IMR-90 (cell line): ENCODE measurements at regions not wholly inside any gene's neighbourhood (a gene's known extent, or its start where the extent isn't known, plus 50 kb on each side); places are given as distances from the start of the nearest gene placed in this dataset.

Experiments
- ATAC-seq: fragments of 200-7000 bp; cut with Tn5 transposase; 2 replicates; pipeline ENCODE4 v1.9.1; 2020; ENCODE audit warnings: low read depth, mild to moderate bottlenecking, moderate library complexity
- BruUV-seq: library from RNA; stranded (reverse); fragments of 400-500 nt; replicated peaks from 2 replicates; lab custom pipeline; 2021; lab: Mats Ljungman, UMichigan
- CTCF ChIA-PET: fragments of 300-600 bp; formaldehyde crosslinking; extraction: SDS; loops from one replicate; lab custom pipeline; 2021; ENCODE audit warnings: antibody characterized with exemption; lab: Yijun Ruan, JAX
- POLR2A ChIA-PET: fragments of 300-600 bp; sonication (Branson Sonifier 250); formaldehyde crosslinking; loops from one replicate; lab custom pipeline; 2022; ENCODE audit warnings: antibody characterized with exemption; ENCODE audit not compliant: unreplicated experiment; lab: Charles Lee
- DNase-seq: peaks from one replicate; pipeline ENCODE4 v3.0.0; 2013
- H2AFZ ChIP-seq: replicated peaks from 2 replicates; pipeline ENCODE3; 2013; ENCODE audit warnings: low read length, mild to moderate bottlenecking; ENCODE audit not compliant: poor library complexity
- H2AK5ac ChIP-seq: 2 replicates; pipeline ENCODE4 v1.6.1; 2013; ENCODE audit warnings: low read depth, low read length, inconsistent platforms
- H2AK9ac ChIP-seq: replicated peaks from 2 replicates; pipeline ENCODE3; 2013; ENCODE audit warnings: mild to moderate bottlenecking, low read depth, low read length, moderate library complexity; ENCODE audit not compliant: poor library complexity
- H2BK120ac ChIP-seq: 2 replicates; pipeline ENCODE4 v1.6.1; 2013; ENCODE audit warnings: low read depth, low read length, inconsistent platforms
- H2BK15ac ChIP-seq: 3 replicates; pipeline ENCODE4 v1.6.1; 2013; ENCODE audit warnings: low read depth, low read length, inconsistent platforms
- H2BK20ac ChIP-seq: 2 replicates; pipeline ENCODE4 v1.6.1; 2013; ENCODE audit warnings: low read depth, mild to moderate bottlenecking, inconsistent platforms, low read length, moderate library complexity
- H2BK5ac ChIP-seq: 2 replicates; pipeline ENCODE4 v1.6.1; 2013; ENCODE audit warnings: mild to moderate bottlenecking, low read depth, low read length, inconsistent platforms; ENCODE audit not compliant: poor library complexity, severe bottlenecking
- H3K14ac ChIP-seq: replicated peaks from 2 replicates; pipeline ENCODE4 v1.6.1; 2013; ENCODE audit warnings: low read depth, low read length, inconsistent platforms
- H3K18ac ChIP-seq: 2 replicates; pipeline ENCODE4 v1.6.1; 2013; ENCODE audit warnings: low read depth, low read length, control low read depth
- H3K23ac ChIP-seq: 2 replicates; pipeline ENCODE4 v1.6.1; 2013; ENCODE audit warnings: low read depth, low read length, inconsistent platforms
- H3K27ac ChIP-seq: 2 replicates; pipeline ENCODE4 v1.5.1; 2013; ENCODE audit warnings: mild to moderate bottlenecking, control low read depth, low read length; ENCODE audit not compliant: insufficient read depth
- H3K27me3 ChIP-seq: 2 replicates; pipeline ENCODE4 v1.6.1; 2013; ENCODE audit warnings: low read length; ENCODE audit not compliant: control insufficient read depth, insufficient read depth
- H3K36me3 ChIP-seq: 2 replicates; pipeline ENCODE4 v1.6.1; 2013; ENCODE audit warnings: low read length, mixed read lengths; ENCODE audit not compliant: control insufficient read depth, insufficient read depth
- H3K4ac ChIP-seq: 2 replicates; pipeline ENCODE4 v1.6.1; 2013; ENCODE audit warnings: low read depth, low read length, inconsistent platforms
- H3K4me1 ChIP-seq: 2 replicates; pipeline ENCODE4 v1.6.1; 2013; ENCODE audit warnings: low read length, mixed read lengths; ENCODE audit not compliant: control insufficient read depth, insufficient read depth
- H3K4me2 ChIP-seq: 2 replicates; pipeline ENCODE4 v1.6.1; 2013; ENCODE audit warnings: low read depth, mild to moderate bottlenecking, control low read depth, low read length, moderate library complexity
- H3K4me3 ChIP-seq: 2 replicates; pipeline ENCODE4 v1.5.1; 2013; ENCODE audit warnings: low read depth, mild to moderate bottlenecking, control low read depth, low read length, moderate library complexity; ENCODE audit not compliant: insufficient read depth
- H3K56ac ChIP-seq: 2 replicates; pipeline ENCODE4 v1.6.1; 2013; ENCODE audit warnings: low read length, inconsistent platforms; ENCODE audit not compliant: insufficient read depth; ENCODE audit errors: extremely low read depth
- H3K79me1 ChIP-seq, 2 experiments: 2 replicates each; pipeline ENCODE4 v1.6.1; 2013; ENCODE audit warnings: low read length in 2 of 2, inconsistent platforms in 1 of 2, low read depth in 1 of 2
- H3K9ac ChIP-seq: 2 replicates; pipeline ENCODE4 v1.6.1; 2013; ENCODE audit warnings: low read depth, low read length, control low read depth
- H3K9me1 ChIP-seq: 2 replicates; pipeline ENCODE4 v1.6.1; 2013; ENCODE audit warnings: low read length, inconsistent platforms; ENCODE audit not compliant: insufficient read depth
- H3K9me3 ChIP-seq: 2 replicates; pipeline ENCODE4 v1.6.1; 2013; ENCODE audit warnings: low read length; ENCODE audit not compliant: control insufficient read depth, insufficient read depth
- H4K20me1 ChIP-seq: 2 replicates; pipeline ENCODE4 v1.6.1; 2013; ENCODE audit warnings: low read length, inconsistent platforms; ENCODE audit not compliant: insufficient read depth
- H4K5ac ChIP-seq: 2 replicates; pipeline ENCODE4 v1.6.1; 2013; ENCODE audit warnings: mild to moderate bottlenecking, low read depth, low read length, control low read depth
- H4K8ac ChIP-seq, 2 experiments: 2 replicates each; pipeline ENCODE4 v1.6.1; 2013; ENCODE audit warnings: low read depth in 2 of 2, low read length in 2 of 2, control low read depth in 1 of 2, inconsistent platforms in 1 of 2
- H4K91ac ChIP-seq: 2 replicates; pipeline ENCODE4 v1.6.1; 2013; ENCODE audit warnings: low read depth, low read length, inconsistent platforms; ENCODE audit not compliant: insufficient read depth
- CEBPB ChIP-seq: IDR thresholded peaks from 2 replicates; pipeline ENCODE4 v1.6.1; 2012; ENCODE audit warnings: low read depth, low read length, improper control_type of control experiment
- CHD1 ChIP-seq: IDR thresholded peaks from 2 replicates; pipeline ENCODE4 v1.6.1; 2012; ENCODE audit warnings: low read depth, low read length, improper control_type of control experiment
- MAFK ChIP-seq: IDR thresholded peaks from 2 replicates; pipeline ENCODE4 v1.6.1; 2012; ENCODE audit warnings: low read depth, low read length, improper control_type of control experiment
- MAZ ChIP-seq: IDR thresholded peaks from 2 replicates; pipeline ENCODE4 v1.6.1; 2012; ENCODE audit warnings: low read depth, mild to moderate bottlenecking, low read length, improper control_type of control experiment, moderate library complexity, borderline replicate concordance
- MXI1 ChIP-seq: IDR thresholded peaks from 2 replicates; pipeline ENCODE4 v1.6.1; 2012; ENCODE audit warnings: low read depth, mild to moderate bottlenecking, low read length, moderate library complexity, borderline replicate concordance
- NFE2L2 ChIP-seq: fragments of 150-350 bp; IDR thresholded peaks from 2 replicates; pipeline ENCODE4 v1.6.1; 2016; ENCODE audit warnings: low read depth, mild to moderate bottlenecking, low read length
- POLR2A ChIP-seq: IDR thresholded peaks from 2 replicates; pipeline ENCODE4 v1.6.1; 2012; ENCODE audit warnings: mild to moderate bottlenecking, low read depth, low read length
- RAD21 ChIP-seq: IDR thresholded peaks from 2 replicates; pipeline ENCODE4 v1.6.1; 2012; ENCODE audit warnings: low read length, improper control_type of control experiment
- RCOR1 ChIP-seq: IDR thresholded peaks from 2 replicates; pipeline ENCODE4 v1.6.1; 2012; ENCODE audit warnings: mild to moderate bottlenecking, low read length, improper control_type of control experiment; ENCODE audit not compliant: insufficient replicate concordance
- RFX5 ChIP-seq: IDR thresholded peaks from 2 replicates; pipeline ENCODE4 v1.8.0; 2012; ENCODE audit warnings: low read depth, mild to moderate bottlenecking, low read length, moderate library complexity
- WGBS, 2 experiments: methylation state at CpG; one replicate each; pipeline versions ENCODE4 v1.1.5 to v1.1.7; 2013; ENCODE audit warnings: missing lambda C conversion rate in 2 of 2; ENCODE audit not compliant: insufficient read length in 1 of 2; ENCODE audit errors: extremely low coverage in 2 of 2; 5-methylcytosine and 5-hydroxymethylcytosine counted together
- dilution Hi-C: fragments of 300-500 bp; cut with HindIII; formaldehyde crosslinking; loops from one replicate; pipeline ENCODE4 v1.14.3; 2018; ENCODE audit warnings: low sequenced_read_pairs; ENCODE audit not compliant: unreplicated experiment
- in situ Hi-C: fragments of 300-500 bp; cut with MboI; formaldehyde crosslinking; loops from 3 replicates; pipeline ENCODE4 v1.14.3; 2019; ENCODE audit warnings: low sequenced_read_pairs, inconsistent platforms, mixed read lengths
- intact Hi-C: fragments of 100-400 bp; cut with micrococcal nuclease; formaldehyde crosslinking; loops from 2 replicates; pipeline ENCODE4 v1.10.0; 2022
- TF ChIP-seq, protein P1 (sequence below): fragments of 150-350 bp; IDR thresholded peaks from 2 replicates; pipeline ENCODE4 v1.6.1; 2017; ENCODE audit warnings: mild to moderate bottlenecking, antibody characterized with exemption, low read length, low read depth
- TF ChIP-seq, protein P2 (sequence below): fragments of 150-350 bp; IDR thresholded peaks from 2 replicates; pipeline ENCODE4 v1.6.1; 2016; ENCODE audit warnings: low read depth, mild to moderate bottlenecking, low read length, moderate library complexity, borderline replicate concordance

DNA sequence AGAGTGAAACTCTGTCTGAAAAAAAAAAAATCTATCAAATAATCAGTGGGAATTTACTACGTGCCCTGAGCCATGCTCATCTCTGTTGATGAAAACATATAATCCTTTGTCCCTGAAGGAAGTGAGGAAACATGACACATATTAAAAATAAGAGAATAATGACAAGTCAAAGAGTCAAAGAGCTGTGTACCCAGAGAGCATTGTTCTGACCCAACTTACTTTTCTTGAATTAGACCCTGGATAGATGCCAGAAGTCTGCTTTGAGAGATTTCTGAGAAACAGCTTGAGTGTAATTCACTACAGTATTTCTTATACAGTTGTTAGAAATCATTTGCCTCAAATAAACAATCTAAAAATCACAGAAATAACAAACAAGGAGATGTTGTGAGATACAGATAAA, 490.0 kb upstream of the PIK3R1 start:
- intact Hi-C loops: no loop called here
- POLR2A ChIA-PET: no interaction called here

More for the DNA sequence above, 490.0 kb upstream of the PIK3R1 start:
- no peak overlapping the region for H3K18ac ChIP-seq
- ATAC-seq: no peak
- no peak overlapping the region for H2AK9ac ChIP-seq
- H2BK20ac ChIP-seq: no peak overlapping the region
- no peak overlapping the region for H2AFZ ChIP-seq
- H4K20me1 ChIP-seq: no peaks in the 10 kb centered on the region
- no peak overlapping the region for H3K27ac ChIP-seq
- no peak overlapping the region for H2BK15ac ChIP-seq
- no peaks in the 10 kb centered on the region for H3K4me1 ChIP-seq
- no peak overlapping the region for H3K9ac ChIP-seq
- in situ Hi-C loops (no loop called here), dilution Hi-C loops (no loop called here)
- no TSS peak for BruUV-seq
- H2BK120ac ChIP-seq: no peak overlapping the region
- no peak for DNase-seq
- no CpG with 5 or more reads among the region's 1 CpG for WGBS, 2 experiments
- TF ChIP-seq, protein P1, sequence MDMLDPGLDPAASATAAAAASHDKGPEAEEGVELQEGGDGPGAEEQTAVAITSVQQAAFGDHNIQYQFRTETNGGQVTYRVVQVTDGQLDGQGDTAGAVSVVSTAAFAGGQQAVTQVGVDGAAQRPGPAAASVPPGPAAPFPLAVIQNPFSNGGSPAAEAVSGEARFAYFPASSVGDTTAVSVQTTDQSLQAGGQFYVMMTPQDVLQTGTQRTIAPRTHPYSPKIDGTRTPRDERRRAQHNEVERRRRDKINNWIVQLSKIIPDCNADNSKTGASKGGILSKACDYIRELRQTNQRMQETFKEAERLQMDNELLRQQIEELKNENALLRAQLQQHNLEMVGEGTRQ: no peak
- TF ChIP-seq MXI1 (no peak), NFE2L2 (no peak), RCOR1 (no peak), RAD21 (no peak), RFX5 (no peak), CHD1 (no peak), POLR2A (no peak), MAFK (no peak), CEBPB (no peak), MAZ (no peak)
- TF ChIP-seq, protein P2, sequence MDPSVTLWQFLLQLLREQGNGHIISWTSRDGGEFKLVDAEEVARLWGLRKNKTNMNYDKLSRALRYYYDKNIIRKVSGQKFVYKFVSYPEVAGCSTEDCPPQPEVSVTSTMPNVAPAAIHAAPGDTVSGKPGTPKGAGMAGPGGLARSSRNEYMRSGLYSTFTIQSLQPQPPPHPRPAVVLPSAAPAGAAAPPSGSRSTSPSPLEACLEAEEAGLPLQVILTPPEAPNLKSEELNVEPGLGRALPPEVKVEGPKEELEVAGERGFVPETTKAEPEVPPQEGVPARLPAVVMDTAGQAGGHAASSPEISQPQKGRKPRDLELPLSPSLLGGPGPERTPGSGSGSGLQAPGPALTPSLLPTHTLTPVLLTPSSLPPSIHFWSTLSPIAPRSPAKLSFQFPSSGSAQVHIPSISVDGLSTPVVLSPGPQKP: no peak
- no peak overlapping the region for H3K4me3 ChIP-seq
- H3K9me3 ChIP-seq: 0 out of 2 replicates have a peak, but pooled peaks cover 2% of the 10 kb centered on the region
- H3K79me1 ChIP-seq: no peaks in the 10 kb centered on the region
- no peak overlapping the region for H2BK5ac ChIP-seq
- H3K4ac ChIP-seq: no peak overlapping the region
- no peak overlapping the region for H4K91ac ChIP-seq
- H3K36me3 ChIP-seq: no peaks in the 10 kb centered on the region
- no peak overlapping the region for H3K23ac ChIP-seq
- no peak overlapping the region for H3K4me2 ChIP-seq
- H4K8ac ChIP-seq: no peak overlapping the region
- no peak overlapping the region for H2AK5ac ChIP-seq
- no peak overlapping the region for H3K14ac ChIP-seq
- no peak overlapping the region for H4K5ac ChIP-seq
- no peak overlapping the region for H3K56ac ChIP-seq
- CTCF ChIA-PET: no interaction called here
- no peaks in the 10 kb centered on the region for H3K9me1 ChIP-seq
- no peaks in the 10 kb centered on the region for H3K27me3 ChIP-seq
